ENCODE measurements at regions not wholly inside any gene's neighbourhood (a gene's known extent, or its start where the extent isn't known, plus 50 kb on each side); places are given as distances from the start of the nearest gene placed in this dataset.

GRCh38 chr10:24784061-24784460 lies 60.4 kb upstream of the ARHGAP21 start:
- no peak for DNase-seq (ENCODE audit: low read depth in 2 of 2)
- H3K4me3 ChIP-seq (replicated peaks in 1 of 2; ENCODE audit: low read depth in 2 of 2, low read length in 2 of 2): no peak overlapping the region
- no peak for TF ChIP-seq CTCF (IDR thresholded peaks at IDR 0.05; ENCODE audit: low read depth, low read length)

GRCh38 chr10:24783504-24783903 lies 59.8 kb upstream of the ARHGAP21 start:
- TF ChIP-seq CTCF (IDR thresholded peaks at IDR 0.05; ENCODE audit: low read depth, low read length): no peak
- DNase-seq (ENCODE audit: low read depth in 2 of 2): no peak
- H3K4me3 ChIP-seq (replicated peaks in 1 of 2; ENCODE audit: low read depth in 2 of 2, low read length in 2 of 2): no peak overlapping the region

- no peak for TF ChIP-seq CTCF (IDR thresholded peaks at IDR 0.05; ENCODE audit: low read depth, low read length)
- no peak overlapping the region for H3K4me3 ChIP-seq (replicated peaks in 1 of 2; ENCODE audit: low read depth in 2 of 2, low read length in 2 of 2)
- no peak for DNase-seq (ENCODE audit: low read depth in 2 of 2)
These were observed 56.0 kb upstream of the ARHGAP21 start for GRCh38 chr10:24779737-24780136.

- H3K4me3 ChIP-seq (replicated peaks in 1 of 2; ENCODE audit: low read depth in 2 of 2, low read length in 2 of 2): no peak overlapping the region
- TF ChIP-seq CTCF (IDR thresholded peaks at IDR 0.05; ENCODE audit: low read depth, low read length): no peak
- no peak for DNase-seq (ENCODE audit: low read depth in 2 of 2)
These were observed 54.6 kb upstream of the ARHGAP21 start for GRCh38 chr10:24778298-24778697.

GRCh38 chr10:24777196-24777595 lies 53.5 kb upstream of the ARHGAP21 start:
- DNase-seq (ENCODE audit: low read depth in 2 of 2): no peak
- no peak overlapping the region for H3K4me3 ChIP-seq (replicated peaks in 1 of 2; ENCODE audit: low read depth in 2 of 2, low read length in 2 of 2)
- TF ChIP-seq CTCF (IDR thresholded peaks at IDR 0.05; ENCODE audit: low read depth, low read length): no peak

GRCh38 chr10:24773939-24774589 lies 50.4 kb upstream of the ARHGAP21 start:
- no peak overlapping the region for H3K4me3 ChIP-seq (replicated peaks in 1 of 2; ENCODE audit: low read depth in 2 of 2, low read length in 2 of 2)
- no peak for TF ChIP-seq CTCF (IDR thresholded peaks at IDR 0.05; ENCODE audit: low read depth, low read length)
- DNase-seq (ENCODE audit: low read depth in 2 of 2): no peak
